Tibial nerve (tissue), 4 donors: ENCODE measurements at regions not wholly inside any gene's neighbourhood (a gene's known extent, or its start where the extent isn't known, plus 50 kb on each side); places are given as distances from the start of the nearest gene placed in this dataset.

Experiments
- DNase-seq, 2 donors: peaks; one replicate each; pipeline ENCODE4 v3.0.0-alpha.2; 2019; ENCODE audit warnings: low spot score in 2 of 2
- H3K27ac ChIP-seq, 4 donors: fragments of 200-600 bp; sonication (generic) in 3 of 4; one replicate each; pipeline ENCODE4 v1.5.1; 2017 to 2019; ENCODE audit warnings: mild to moderate bottlenecking in 1 of 4
- H3K27me3 ChIP-seq, 2 donors: fragments of 200-600 bp; sonication (generic) in 1 of 2; one replicate each; pipeline versions ENCODE4 v1.5.1 to v1.6.0; 2017 to 2019
- H3K36me3 ChIP-seq, 3 donors: fragments of 200-600 bp; sonication (generic); one replicate each; pipeline ENCODE4 v1.5.1; 2018 to 2019
- H3K4me1 ChIP-seq, 4 donors: fragments of 200-600 bp; sonication (generic) in 3 of 4; one replicate each; pipeline ENCODE4 v1.5.1; 2017 to 2019
- H3K4me3 ChIP-seq, 4 donors: fragments of 200-600 bp; sonication (generic) in 3 of 4; one replicate each; pipeline ENCODE4 v1.5.1; 2017 to 2019; ENCODE audit warnings: mild to moderate bottlenecking in 1 of 4, moderate library complexity in 1 of 4
- H3K9me3 ChIP-seq, 4 donors: fragments of 200-600 bp; sonication (generic) in 3 of 4; one replicate each; pipeline ENCODE4 v1.5.1; 2017 to 2019
- EP300 ChIP-seq, 2 donors: sonication (generic); formaldehyde crosslinking; IDR thresholded peaks; one replicate each; pipeline ENCODE4 v1.6.1; 2017; ENCODE audit warnings: antibody characterized with exemption in 2 of 2, mild to moderate bottlenecking in 1 of 2
- POLR2A ChIP-seq, 2 donors: fragments of 450-650 bp; IDR thresholded peaks; one replicate each; pipeline ENCODE4 v1.6.1; 2017; ENCODE audit warnings: antibody characterized with exemption in 2 of 2, mild to moderate bottlenecking in 2 of 2, moderate library complexity in 2 of 2
- WGBS, 2 donors: methylation state at CpG; one replicate each; pipeline ENCODE4 v1.1.5; 2018; 5-methylcytosine and 5-hydroxymethylcytosine counted together
- TF ChIP-seq, protein P1 (sequence below), 5 experiments: fragments of 200-600 bp in 3 of 5; fragments of 450-650 bp in 2 of 5; sonication (generic) in 3 of 5; IDR thresholded peaks; one replicate each; pipeline ENCODE4 v1.5.1; 2016 to 2019; ENCODE audit warnings: antibody characterized with exemption in 5 of 5, mild to moderate bottlenecking in 3 of 5, moderate library complexity in 2 of 5

DNA sequence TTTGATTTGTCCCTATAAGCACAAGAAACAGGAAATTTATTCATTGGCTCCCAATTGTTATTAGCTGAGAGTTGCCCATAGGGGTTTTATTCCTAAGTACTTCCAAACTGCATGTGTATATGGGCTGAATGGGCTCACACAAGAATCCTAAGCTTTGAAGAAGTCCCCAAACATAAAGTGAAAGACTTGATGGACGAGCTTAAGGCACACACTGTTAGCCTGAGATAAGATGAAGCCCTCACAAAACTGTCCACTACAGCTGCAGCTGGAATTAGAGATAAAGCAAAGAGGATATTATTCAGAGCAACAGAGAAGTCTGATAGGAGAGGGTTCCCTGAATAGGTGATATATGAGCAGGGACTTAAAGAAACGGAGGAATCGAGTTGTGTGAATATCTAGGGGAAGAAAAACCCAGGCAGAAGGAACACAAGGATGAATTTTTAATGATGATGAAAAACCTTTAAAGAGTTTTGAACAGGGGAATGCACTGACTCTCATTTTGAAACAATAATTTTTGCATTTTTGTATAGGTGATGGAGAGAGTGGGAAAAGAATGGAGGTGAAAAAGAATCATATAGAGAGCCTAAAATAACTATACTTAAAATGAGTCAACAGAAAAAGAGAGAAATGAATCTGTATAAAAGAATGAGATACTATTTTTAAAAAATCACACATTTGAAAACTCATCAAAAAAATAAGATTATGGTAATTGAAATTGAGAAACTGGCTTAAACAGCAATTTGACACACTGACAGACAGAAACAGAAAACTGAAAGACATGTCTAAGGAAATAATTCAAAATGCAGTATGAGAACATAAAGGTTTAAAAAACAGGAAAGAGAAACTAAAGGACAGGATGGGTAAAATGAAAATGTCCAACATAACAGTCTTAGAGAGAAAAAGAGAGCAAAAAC, 133.6 kb upstream of the POGK start:
- no peak for DNase-seq
- Histone ChIP-seq H3K27ac (no peak overlapping the region), H3K4me3 (no peak overlapping the region), H3K4me1 (peaks cover 0 to 6% (median 0%) of the 10 kb centered on the region in 4 donors), H3K9me3 (peaks cover 0 to 8% (median 0%) of the 10 kb centered on the region in 4 donors), H3K36me3 (no peaks in the 10 kb centered on the region), H3K27me3 (no peaks in the 10 kb centered on the region)
- WGBS, 2 donors: 19 to 26% methylated on average over 3 of the region's 3 CpGs
- TF ChIP-seq, protein P1, sequence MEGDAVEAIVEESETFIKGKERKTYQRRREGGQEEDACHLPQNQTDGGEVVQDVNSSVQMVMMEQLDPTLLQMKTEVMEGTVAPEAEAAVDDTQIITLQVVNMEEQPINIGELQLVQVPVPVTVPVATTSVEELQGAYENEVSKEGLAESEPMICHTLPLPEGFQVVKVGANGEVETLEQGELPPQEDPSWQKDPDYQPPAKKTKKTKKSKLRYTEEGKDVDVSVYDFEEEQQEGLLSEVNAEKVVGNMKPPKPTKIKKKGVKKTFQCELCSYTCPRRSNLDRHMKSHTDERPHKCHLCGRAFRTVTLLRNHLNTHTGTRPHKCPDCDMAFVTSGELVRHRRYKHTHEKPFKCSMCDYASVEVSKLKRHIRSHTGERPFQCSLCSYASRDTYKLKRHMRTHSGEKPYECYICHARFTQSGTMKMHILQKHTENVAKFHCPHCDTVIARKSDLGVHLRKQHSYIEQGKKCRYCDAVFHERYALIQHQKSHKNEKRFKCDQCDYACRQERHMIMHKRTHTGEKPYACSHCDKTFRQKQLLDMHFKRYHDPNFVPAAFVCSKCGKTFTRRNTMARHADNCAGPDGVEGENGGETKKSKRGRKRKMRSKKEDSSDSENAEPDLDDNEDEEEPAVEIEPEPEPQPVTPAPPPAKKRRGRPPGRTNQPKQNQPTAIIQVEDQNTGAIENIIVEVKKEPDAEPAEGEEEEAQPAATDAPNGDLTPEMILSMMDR (IDR thresholded peaks at IDR 0.05): no peak
- TF ChIP-seq POLR2A (IDR thresholded peaks at IDR 0.05) (no peak), EP300 (IDR thresholded peaks at IDR 0.05) (no peak)

DNA sequence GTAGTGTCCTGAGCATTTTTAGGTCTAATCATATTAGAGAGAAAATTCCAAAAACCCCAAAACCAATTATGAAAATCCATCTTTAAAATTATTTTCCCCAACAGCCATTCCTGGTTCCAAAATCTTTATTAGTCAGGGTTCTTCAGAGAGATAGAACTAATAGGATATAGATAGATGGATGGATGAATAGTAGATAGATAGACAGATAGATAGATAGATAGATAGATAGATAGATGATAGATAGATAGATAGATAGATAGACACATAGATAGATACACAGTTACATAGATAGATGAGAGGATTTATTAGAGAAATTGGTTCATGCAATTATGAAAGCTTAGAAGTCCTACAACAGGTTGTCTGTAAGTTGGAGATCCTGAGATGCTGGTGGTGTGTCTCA, 122.7 kb upstream of the POGK start:
- Histone ChIP-seq H3K4me3 (no peak overlapping the region), H3K9me3 (peaks cover 0 to 11% (median 0%) of the 10 kb centered on the region in 4 donors), H3K27me3 (no peaks in the 10 kb centered on the region), H3K36me3 (no peaks in the 10 kb centered on the region), H3K4me1 (no peaks in the 10 kb centered on the region), H3K27ac (no peak overlapping the region)
- TF ChIP-seq, protein P1 (IDR thresholded peaks at IDR 0.05): no peak
- TF ChIP-seq POLR2A (IDR thresholded peaks at IDR 0.05) (no peak), EP300 (IDR thresholded peaks at IDR 0.05) (no peak)
- DNase-seq: no peak

DNA sequence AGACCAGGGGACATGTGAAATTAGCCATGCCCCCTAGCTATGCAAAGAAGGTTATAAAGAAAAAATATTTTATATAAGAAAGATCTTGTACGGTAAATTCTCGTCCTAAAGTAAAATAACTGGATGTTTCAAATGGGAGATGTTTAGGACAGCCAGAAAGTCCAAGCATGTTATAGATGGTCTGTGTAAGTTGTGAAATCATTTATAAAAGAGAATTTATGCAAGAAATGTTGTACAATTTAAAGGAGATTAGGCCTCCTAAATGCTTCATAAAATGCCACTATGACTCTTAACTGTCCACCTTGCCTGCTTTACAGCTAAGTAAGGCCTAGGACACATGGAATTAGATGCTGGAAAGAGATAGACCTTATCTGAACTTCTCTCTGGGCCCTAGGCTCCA, 118.1 kb upstream of the POGK start:
- TF ChIP-seq EP300 (IDR thresholded peaks at IDR 0.05) (no peak), POLR2A (IDR thresholded peaks at IDR 0.05) (no peak)
- TF ChIP-seq, protein P1 (IDR thresholded peaks at IDR 0.05): no peak
- H3K4me1 ChIP-seq: no peaks in the 10 kb centered on the region
- no peak for DNase-seq
- H3K27me3 ChIP-seq: no peaks in the 10 kb centered on the region
- no peaks in the 10 kb centered on the region for H3K36me3 ChIP-seq
- H3K9me3 ChIP-seq: no peaks in the 10 kb centered on the region
- WGBS, 2 donors: 45 to 47% methylated on average over 2 of the region's 2 CpGs
- H3K27ac ChIP-seq: no peak overlapping the region
- no peak overlapping the region for H3K4me3 ChIP-seq

DNA sequence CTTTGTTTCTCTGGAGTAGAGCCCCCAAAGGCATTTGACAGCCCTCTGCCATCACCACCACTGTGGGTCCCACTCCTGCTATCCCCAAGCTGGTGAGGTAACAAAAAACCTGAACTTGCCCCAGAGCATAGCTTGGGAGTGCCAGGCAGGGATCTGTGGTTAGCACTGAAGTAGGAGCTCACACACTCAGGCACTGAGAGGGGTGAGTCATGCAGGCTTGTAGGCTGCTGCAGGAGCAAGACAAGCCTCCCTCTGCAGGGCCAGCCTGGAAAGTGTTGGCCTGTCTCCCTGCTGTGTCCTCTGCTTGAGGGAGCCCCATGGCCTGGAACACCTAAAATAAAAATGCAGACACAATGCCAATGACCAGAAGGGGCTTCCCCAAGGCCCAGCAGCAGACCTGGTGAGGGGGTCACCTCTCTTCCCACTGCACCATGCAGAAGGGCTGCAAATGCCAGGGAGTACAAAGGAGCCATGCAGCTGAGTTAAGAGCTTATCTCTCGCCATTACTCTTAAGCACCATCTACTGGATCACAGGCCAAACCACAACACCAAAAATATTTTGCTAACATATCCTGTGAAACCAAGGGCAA, 108.9 kb upstream of the POGK start:
- peaks cover 0 to 24% (median 2%) of the 10 kb centered on the region in 4 donors for H3K9me3 ChIP-seq
- H3K4me3 ChIP-seq: no peak overlapping the region
- H3K36me3 ChIP-seq: no peaks in the 10 kb centered on the region
- TF ChIP-seq, protein P1 (IDR thresholded peaks at IDR 0.05): no peak
- TF ChIP-seq EP300 (IDR thresholded peaks at IDR 0.05) (no peak), POLR2A (IDR thresholded peaks at IDR 0.05) (no peak)
- no peaks in the 10 kb centered on the region for H3K27me3 ChIP-seq
- WGBS, 2 donors: 92% methylated on average over 1 of the region's 1 CpG
- H3K27ac ChIP-seq: no peak overlapping the region
- DNase-seq: no peak
- no peaks in the 10 kb centered on the region for H3K4me1 ChIP-seq

DNA sequence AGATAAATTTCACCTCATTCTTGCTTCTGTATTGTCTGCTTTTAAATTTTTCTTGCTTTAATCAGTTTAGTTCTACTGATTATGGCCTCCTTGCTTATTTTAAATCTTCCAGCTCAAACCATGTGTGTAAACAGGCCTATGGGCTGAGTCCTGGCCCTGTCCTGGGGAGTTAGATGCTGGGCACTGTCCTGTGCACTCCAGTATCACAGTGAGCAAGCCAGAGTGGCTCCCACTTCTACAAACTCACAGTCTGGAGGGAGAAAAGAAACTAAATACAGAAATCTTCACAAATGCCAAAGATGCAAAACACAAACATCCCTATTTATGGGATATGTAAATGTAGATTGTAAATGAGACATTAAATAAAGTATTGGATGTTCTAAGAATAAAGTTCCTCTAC, 101.1 kb upstream of the POGK start:
- Histone ChIP-seq H3K27ac (no peak overlapping the region), H3K36me3 (no peaks in the 10 kb centered on the region), H3K4me1 (no peaks in the 10 kb centered on the region), H3K4me3 (no peak overlapping the region), H3K27me3 (no peaks in the 10 kb centered on the region), H3K9me3 (no peaks in the 10 kb centered on the region)
- no peak for TF ChIP-seq EP300 (IDR thresholded peaks at IDR 0.05)
- no peak for TF ChIP-seq POLR2A (IDR thresholded peaks at IDR 0.05)
- TF ChIP-seq, protein P1 (IDR thresholded peaks at IDR 0.05): no peak
- no peak for DNase-seq
